D341Med (cell line): ENCODE measurements at regions not wholly inside any gene's neighbourhood (a gene's known extent, or its start where the extent isn't known, plus 50 kb on each side); places are given as distances from the start of the nearest gene placed in this dataset.
"Not testable (repeated sequence)": the region's sequence is repeated elsewhere in the genome, so short reads cannot be mapped to it uniquely, and the experiment has no call there.

Experiments
- DNase-seq: peaks from one replicate; pipeline ENCODE4 v3.0.0; 2012; ENCODE audit warnings: low spot score

GRCh38 chr2:131671841-131672470 lies 144.3 kb downstream of the CCDC74A start:
- DNase-seq, result not testable (repeated sequence)

DNA sequence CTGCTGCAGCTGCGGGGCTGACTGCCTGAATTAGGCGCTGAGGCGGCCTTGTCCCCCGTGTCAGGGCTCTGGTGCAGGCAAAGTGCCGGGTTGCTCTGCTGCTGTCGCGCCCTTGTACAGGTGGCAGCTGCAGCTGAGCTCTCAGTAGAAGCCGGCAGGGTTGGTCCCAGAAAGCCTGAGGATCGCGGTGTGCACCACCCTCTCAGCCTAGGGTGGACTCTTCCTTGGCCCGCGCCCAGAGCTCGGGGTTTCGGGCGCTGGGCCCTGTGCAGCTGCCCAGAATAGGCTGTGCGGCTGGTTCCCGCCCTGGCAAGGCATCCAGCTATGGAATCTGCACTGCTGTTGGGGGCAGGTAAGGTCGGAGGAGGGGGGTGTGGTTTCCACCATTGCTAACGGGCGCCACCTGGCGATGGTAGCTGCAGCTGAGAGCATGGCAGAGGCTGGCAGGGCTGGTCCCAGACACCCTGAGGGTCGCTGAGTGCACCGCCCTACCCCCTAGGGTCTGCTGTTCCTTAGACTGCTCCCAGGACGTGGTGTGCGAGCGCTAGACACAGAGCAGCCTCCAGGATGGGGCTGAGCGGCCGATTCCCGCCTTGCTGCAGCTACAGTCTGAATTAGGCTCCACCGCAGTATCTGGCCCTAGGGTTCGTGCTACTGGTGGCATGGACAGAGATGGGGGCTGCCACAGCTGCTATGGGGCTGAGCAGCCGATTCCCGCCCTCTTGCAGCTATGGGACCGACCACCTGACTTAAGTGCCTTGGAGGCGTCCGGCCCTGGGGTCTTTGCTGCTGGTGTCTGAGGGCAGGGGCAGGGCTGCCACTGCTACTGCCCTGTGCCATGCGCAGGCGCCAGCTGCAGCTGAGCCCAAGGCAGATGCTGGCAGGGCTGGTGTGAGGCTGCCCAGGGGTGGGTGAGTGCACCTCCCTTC lies 145.0 kb downstream of the CCDC74A start:
- DNase-seq, result peak; percentile 56

- peak; percentile 74 for DNase-seq
Measured at GRCh38 chr2:131673400-131674173, 145.9 kb downstream of the CCDC74A start.

- no peak for DNase-seq
Measured at GRCh38 chr2:131674174-131674507, 146.5 kb downstream of the CCDC74A start.

DNA sequence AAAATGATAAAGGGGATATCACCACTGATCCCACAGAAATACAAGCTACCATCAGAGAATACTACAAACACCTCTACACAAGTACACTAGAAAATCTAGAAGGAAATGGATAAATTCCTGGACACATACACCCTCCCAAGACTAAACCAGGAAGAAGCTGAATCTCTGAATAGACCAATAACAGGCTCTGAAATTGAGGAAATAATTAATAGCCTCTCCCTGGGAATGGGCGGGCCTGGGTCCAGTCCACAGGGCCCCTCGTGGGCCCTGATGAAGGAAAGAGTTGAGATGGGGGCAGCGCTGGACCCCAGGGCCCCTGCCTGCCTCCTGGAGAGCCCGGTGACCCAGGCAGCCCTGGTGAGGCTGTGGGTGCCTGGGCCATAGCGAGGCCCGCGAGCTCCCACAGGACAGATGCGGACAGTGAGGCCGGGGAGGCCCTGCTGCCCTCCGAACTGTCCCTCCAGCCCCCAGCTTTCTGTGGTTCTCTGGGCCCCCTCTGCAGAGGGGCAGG lies 154.0 kb downstream of the CCDC74A start:
- not testable (repeated sequence) for DNase-seq

DNA sequence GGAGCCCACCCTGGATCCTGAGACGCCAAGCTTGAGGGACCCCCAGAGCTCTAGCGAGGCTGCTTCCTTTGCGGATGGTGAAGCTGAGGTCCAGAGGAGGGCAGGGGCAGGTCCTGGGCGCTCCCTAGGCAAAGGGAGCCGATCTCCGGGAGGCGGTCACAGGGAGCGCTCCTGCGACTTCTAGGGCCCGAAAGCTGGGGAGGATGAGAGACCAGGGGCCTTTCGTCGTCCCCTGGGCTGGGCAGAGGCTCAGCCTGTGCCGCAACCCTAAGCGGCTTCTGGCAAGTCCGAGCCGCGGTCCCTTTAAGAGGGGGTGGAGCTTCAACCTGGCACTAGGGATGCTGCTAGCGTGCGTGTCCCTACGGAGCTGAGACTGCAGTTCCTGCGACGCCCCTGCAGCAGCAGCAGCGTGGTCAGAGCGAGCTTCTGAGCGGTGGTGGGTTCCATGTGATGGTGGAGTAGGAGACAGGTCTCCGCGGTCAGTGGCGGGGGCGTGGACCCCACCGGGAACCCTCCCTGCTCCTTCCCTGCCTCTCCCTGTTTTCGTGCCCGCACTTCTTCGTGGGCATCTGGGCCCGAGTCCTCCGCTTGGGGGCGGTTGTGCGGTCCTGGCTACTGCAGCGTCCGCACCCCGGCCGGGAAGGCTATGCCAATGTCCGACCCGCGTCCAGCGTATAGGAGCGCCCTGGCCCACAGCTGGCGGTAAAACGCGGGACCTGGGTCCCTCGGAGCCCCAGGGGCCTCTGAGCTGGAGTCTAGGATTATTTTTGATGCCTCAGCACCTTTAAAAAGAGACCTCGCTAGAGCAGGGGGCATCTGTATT lies 154.6 kb downstream of the CCDC74A start:
- peak; percentile 73 for DNase-seq

DNA sequence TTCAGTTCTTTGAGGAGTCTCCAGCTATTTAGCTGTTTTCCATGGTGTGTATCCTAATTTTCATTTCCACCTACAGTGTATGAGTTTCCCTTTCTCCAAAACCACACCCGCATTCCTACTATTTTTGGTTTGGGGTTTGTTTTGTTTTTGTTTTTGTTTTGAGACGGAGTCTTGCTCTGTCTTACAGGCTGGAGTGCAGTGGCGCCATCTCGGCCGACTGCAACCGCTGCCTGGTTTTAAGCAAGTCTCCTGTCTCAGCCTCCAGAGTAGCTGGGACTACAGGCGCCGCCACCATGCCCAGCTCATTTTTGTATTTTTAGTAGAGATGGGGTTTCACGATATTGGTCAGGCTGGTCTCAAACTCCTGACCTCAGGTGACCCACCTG lies 155.2 kb downstream of the CCDC74A start:
- DNase-seq, result not testable (repeated sequence)

DNA sequence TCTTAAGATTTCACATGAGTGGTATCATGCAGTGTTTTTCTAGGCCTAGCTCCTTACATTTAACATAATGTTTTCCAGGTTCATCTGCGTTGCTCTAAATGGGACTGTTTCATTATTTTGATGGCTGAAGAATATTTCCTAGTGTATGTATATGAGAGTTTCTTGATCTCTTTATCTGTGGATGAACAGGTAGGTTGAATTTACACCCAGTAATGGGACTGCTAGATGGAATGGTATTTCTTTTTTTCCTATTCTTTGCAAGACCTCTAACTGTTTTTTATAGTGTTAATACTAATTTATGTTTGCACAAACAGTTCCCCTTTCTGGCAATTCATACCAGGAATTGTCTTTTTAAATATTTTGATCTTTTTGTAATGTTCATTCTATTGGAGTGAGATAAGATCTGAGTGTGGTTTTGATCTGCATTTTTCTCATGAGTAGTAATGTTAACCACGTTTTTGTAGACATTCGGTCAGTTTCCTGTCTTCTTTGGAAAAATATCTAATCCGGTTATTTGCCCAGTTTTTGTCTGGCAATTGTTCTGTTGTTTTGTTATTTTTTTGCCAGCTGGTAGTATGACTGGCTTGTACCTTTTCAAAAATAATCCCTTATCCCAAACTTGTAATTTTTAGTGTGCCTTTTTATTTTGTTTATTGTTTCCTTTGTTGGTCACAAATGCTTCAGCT lies 157.1 kb downstream of the CCDC74A start:
- not testable (repeated sequence) for DNase-seq

- not testable (repeated sequence) for DNase-seq
Measured at GRCh38 chr2:131686164-131686893, 158.6 kb downstream of the CCDC74A start.

DNA sequence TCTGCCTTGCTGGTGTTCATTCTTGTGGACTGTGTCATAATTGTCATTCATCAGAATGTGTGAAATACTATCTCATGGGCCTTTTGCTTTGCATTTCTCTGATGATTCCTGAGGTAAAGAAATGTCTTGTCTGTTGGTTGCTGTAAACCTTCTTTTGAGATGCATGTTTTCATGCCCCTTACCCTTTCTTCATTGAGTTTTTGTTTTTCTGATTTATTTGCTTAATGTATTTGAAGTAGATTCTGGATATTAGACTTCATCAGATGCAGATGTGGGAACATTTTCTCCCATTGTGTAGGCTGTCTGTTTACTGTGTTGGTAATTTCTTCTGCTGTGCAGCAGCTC lies 159.2 kb downstream of the CCDC74A start:
- DNase-seq, result not testable (repeated sequence)

DNA sequence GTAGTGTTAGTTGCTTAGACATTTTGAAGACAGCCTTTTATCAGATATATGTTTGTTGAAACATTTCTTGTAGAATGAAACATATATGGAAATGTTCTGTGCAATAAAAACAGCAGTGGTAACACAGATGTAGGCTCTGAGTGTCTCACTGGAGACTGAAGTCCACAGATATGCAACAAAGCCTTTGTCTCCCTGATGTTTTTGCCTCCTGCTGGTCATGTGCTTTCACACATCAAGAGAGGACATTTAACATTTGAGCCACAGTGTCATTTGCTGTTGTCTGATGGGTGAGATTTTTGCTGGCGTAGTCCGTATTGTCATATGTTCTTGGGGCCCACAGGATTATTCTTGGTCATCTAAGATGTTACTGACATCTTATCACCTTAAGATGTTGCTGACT lies 161.4 kb downstream of the CCDC74A start:
- not testable (repeated sequence) for DNase-seq

- not testable (repeated sequence) for DNase-seq
Measured at GRCh38 chr2:131711268-131711667, 183.6 kb downstream of the CCDC74A start.

DNA sequence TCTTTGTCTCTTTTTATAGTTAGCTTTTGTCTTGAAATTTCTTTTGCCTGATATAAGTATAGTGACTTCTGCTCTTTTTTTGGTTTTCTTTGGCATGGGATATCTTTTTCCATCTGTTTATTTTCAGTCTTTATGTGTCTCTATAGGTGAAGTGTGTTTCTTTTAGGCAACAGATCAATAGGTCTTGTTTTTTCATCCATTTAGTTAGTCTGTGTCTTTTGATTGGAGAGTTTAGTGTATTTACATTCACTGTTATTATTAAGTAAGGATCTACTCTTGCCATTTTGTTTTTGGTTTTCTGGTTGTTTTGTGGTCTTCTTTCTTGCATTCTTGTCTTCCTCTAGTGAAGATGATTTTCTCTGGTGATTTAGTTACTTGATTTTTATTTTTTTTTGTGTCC lies 190.2 kb downstream of the CCDC74A start:
- DNase-seq, result not testable (repeated sequence)

DNA sequence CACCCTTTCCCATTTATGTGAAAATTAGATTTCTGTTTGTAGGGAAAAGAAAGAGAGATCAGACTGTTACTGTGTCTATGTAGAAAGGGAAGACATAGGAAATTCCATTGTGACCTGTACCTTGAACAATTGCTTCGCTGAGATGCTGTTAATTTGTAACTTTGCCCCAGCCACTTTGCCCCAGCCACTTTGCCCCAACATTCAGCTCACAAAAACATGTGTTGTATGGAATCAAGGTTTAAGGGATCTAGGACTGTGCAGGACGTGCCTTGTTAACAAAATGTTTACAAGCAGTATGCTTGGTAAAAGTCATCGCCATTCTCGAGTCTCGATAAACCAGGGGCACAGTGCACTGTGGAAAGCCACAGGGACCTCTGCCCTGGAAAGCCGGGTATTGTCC lies 193.5 kb downstream of the CCDC74A start:
- not testable (repeated sequence) for DNase-seq

GRCh38 chr2:131722256-131722655 lies 194.6 kb downstream of the CCDC74A start:
- not testable (repeated sequence) for DNase-seq

- no peak for DNase-seq
Measured at GRCh38 chr2:131724019-131724418, 196.3 kb downstream of the CCDC74A start.

DNA sequence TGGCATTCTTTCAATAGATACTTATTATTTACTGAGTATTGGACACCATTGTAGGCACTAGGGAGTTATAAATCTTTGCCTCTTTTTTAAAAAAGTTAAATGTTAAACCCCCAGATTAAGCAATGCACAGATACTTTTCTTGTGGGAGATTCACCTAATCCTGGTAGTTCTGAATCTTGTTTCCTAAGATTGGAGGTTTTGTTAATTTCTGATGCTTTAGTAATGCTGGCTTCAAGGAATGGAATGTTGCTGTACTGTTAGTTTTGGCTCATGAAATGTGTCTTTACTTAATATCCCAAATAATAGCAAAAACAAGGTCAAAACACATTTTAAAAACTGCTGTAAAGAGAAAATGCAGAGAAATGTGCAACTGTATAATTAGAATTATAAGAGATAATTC lies 200.8 kb downstream of the CCDC74A start:
- DNase-seq, result not testable (repeated sequence)

DNA sequence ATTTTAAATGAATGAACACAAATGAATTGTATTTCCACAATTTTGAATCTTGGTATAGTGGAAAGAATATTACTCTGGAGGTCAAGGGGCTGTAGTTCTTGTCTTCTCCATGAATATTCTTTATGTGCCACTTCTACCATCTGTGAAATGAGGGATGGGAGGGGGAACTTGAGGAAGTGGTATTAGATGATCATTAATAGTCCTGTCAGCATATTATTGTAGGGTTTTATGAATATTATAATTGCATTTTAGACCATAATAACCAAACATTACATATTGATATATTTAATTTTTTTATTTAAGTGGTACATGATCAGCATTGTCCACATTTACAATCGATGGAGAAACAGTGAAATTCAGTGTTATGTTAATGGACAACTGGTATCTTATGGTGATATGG lies 205.8 kb downstream of the CCDC74A start:
- not testable (repeated sequence) for DNase-seq

DNA sequence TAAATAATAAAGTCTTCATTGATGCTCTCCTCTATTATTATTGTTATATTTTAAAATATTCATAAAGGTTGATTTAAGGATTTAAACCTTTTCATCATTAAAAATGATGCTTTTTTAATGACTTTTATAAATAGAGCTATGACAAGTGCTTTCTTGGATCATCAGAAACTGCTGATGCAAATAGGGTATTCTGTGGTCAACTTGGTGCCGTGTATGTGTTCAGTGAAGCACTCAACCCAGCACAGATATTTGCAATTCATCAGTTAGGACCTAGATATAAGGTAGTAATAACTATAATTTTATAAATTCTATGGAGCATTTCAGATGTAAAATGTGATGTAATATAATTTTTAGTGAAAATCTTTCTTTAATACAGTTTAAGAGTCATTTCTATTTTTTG lies 208.7 kb downstream of the CCDC74A start:
- not testable (repeated sequence) for DNase-seq

- not testable (repeated sequence) for DNase-seq
Measured at GRCh38 chr2:131738533-131738932, 210.8 kb downstream of the CCDC74A start.
